ENCODE measurements at regions not wholly inside any gene's neighbourhood (a gene's known extent, or its start where the extent isn't known, plus 50 kb on each side); places are given as distances from the start of the nearest gene placed in this dataset.

GRCh38 chrX:1894026-1894294 lies 279.1 kb downstream of the ASMT start:
- TF ChIP-seq, protein P1, sequence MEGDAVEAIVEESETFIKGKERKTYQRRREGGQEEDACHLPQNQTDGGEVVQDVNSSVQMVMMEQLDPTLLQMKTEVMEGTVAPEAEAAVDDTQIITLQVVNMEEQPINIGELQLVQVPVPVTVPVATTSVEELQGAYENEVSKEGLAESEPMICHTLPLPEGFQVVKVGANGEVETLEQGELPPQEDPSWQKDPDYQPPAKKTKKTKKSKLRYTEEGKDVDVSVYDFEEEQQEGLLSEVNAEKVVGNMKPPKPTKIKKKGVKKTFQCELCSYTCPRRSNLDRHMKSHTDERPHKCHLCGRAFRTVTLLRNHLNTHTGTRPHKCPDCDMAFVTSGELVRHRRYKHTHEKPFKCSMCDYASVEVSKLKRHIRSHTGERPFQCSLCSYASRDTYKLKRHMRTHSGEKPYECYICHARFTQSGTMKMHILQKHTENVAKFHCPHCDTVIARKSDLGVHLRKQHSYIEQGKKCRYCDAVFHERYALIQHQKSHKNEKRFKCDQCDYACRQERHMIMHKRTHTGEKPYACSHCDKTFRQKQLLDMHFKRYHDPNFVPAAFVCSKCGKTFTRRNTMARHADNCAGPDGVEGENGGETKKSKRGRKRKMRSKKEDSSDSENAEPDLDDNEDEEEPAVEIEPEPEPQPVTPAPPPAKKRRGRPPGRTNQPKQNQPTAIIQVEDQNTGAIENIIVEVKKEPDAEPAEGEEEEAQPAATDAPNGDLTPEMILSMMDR (conservative IDR thresholded peaks at IDR 0.05 in 1 of 2, IDR thresholded peaks at IDR 0.05 in 1 of 2; ENCODE audit: low read depth in 1 of 2, low read length in 2 of 2) = no peak
- TF ChIP-seq EZH2 (IDR thresholded peaks at IDR 0.05; ENCODE audit: low read length, missing control alignments) = no peak

Data from fibroblast of lung (primary cell).